Fibroblast of skin of abdomen (primary cell): ENCODE measurements at regions not wholly inside any gene's neighbourhood (a gene's known extent, or its start where the extent isn't known, plus 50 kb on each side); places are given as distances from the start of the nearest gene placed in this dataset.

Source experiments
- DNase-seq: peaks from one replicate; pipeline ENCODE4 v3.0.0-alpha.2; 2013

- DNase-seq, result no peak
Observed at GRCh38 chr10:128950159-128950915, 516.7 kb upstream of the MGMT start.

- no peak for DNase-seq
Observed at GRCh38 chr10:128950916-128951275, 516.1 kb upstream of the MGMT start.

DNA sequence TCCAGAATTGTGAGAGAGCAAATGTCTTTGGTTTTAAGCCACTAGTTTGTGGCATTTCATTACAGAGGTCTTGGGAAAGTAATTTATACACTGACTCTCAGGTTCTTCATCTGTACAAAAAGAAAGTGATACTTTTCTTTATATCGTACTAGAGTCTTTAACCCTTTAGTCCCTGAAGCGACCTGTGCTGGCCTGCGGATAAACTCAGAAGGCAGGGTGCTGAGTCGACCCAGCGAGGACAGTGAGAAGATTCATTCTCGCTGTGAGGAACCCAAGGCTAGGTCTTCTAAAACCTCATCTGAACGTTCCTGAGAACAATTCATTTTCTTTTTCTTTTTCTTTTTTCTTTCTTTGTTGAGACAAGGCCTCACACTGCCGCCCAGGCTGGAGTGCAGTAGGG, 514.2 kb upstream of the MGMT start:
- no peak for DNase-seq

DNA sequence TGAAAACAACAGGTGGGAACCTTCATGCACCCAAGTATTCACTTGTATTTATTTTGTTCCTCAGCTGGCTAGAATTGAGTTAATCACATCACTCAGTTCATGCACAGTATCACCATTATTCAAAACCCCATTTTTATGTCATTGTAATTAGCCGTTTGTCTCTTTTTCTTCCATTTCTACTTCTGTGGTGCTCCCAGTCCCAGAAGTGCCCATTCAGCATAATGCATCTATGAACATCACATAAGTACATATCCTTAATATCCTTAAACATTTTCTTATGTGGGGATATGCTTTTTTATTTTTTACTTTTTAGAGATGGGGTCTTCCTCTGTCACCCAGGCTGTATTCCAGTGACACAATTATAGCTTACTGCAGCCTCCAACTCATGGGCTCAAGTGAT, 510.9 kb upstream of the MGMT start:
- no peak for DNase-seq

GRCh38 chr10:128957221-128957620, 509.8 kb upstream of the MGMT start:
- DNase-seq, result no peak

DNA sequence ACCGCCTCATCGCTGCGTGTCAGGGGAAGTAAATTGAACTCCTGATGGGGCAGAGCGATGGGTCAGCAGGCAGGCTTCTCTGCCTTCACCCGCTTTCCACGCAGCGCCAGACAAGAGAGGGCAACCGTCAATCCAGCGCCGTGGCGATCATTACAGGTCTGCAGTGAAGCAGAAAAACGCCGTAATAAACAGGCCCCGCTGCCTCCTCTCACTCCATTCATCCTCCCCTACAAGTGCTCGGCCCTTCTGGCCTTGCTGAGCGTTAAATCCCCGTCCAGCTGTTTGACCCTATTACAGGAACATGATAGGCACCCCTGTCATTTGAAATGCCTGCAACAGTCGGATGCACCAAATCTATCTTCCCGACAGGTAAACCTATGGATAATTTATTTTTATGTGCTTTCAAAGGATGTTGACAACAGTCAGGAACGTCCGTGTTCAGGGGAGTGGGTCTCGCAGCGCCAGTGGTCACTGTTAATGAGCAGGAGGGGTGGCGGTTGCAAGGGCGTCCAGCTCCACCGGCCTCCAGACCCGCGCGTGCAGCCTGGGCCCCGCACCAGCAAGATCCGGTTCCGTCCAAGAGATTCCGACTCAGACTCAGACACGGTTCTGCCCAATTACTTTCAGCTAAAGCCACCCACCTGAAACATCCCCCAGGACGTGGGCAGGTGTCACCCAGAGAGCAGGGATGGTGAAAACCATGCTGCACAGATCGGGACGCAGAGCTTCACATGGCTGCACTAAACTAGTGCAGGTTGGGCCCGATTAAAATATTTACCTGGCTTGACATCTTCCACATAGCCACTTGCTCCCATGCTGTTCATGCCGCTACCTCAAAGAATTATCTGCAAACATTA, 508.0 kb upstream of the MGMT start:
- no peak for DNase-seq

DNA sequence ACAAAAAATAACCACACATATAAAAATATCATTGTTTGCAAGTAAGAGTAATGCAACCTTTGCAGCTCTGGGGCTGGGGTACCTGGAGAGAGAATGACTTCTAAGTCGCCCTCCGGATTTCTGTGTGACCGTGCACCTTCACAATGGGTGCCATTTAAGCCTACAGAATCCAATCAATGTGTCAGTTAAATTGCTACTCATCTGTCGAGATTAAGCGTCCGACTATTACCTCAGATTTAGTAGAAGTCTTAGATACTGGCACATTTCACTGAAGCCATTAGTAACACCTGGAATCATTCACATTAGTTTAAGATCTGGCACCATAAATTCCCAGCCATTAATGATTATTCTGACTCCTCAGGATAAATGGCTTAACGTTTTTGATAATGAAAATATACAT, 507.3 kb upstream of the MGMT start:
- DNase-seq, result no peak

GRCh38 chr10:128960517-128960916, 506.5 kb upstream of the MGMT start:
- no peak for DNase-seq

DNA sequence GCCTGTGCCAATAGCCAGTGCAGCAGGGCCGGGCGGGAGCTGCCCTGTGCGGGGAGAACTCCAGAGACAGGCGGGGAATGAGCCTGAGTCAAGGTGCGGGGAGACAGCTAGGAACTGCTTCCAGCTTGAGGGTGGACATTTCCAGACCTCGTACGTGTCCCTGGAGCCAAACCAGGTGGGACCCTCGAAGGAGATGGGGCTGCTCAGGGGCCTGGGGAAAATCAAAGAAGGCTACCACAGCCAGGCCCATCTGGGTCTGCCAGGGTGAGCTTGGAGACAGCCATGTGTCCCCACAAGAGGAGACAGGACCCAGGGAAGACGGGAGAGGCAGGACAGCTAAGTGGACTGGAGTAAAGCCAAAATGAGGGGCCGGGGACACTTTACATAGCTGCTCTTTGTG, 504.9 kb upstream of the MGMT start:
- no peak for DNase-seq

GRCh38 chr10:128963211-128964099, 503.6 kb upstream of the MGMT start:
- DNase-seq, result no peak

DNA sequence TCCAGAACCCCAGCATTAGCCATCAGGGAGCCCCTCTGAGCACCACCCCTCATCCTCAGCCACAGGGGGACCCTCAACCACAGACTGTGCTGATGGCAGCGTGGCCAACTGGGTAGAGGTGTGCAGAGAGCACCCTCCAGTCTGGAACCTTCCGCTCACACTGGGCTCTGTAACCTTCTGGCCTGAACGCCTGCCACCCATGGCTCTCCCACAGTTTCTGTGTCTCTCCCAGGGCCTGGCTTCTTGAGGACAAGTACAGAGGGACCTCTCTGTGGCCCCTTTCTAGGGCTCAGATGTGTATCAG, 503.0 kb upstream of the MGMT start:
- no peak for DNase-seq

- no peak for DNase-seq
Observed at GRCh38 chr10:128967980-128968756, 498.9 kb upstream of the MGMT start.

DNA sequence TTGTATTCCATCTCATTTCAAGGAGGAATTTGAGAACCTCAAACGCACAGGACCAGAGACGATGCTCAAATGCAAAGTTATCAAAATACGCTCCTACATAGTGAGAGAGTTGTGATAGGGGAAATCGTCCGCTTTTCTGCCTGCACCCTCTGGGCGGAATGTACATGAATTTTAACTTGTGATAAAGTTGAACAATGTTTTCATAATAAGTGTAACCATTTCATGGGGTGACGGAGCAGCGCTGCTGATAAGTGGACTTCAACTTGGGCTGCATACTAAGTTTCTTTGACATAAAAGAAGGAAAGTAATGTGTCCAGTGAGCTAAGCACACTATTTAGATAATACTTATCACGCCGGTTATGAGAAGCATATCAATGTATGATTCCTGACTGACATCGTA, 497.5 kb upstream of the MGMT start:
- DNase-seq, result no peak

GRCh38 chr10:128971374-128972035, 495.5 kb upstream of the MGMT start:
- no peak for DNase-seq

DNA sequence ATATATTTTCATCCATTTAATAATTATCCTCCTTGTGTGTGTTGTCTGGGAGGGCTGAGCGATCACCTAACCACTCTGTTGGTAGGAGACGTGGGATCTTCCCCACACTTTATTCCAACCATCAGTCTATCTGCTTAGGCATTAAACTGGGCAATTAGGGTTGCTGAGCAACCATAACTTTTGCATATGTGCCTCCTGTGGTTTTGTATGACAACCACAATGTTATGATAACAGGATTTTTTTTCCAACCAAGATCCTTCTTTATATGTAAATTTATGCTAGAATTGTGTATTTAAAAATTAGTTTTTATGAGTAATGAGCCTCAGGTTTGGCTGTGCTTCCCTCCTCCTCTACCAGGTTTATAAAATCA, 495.0 kb upstream of the MGMT start:
- DNase-seq, result no peak

GRCh38 chr10:128973221-128973620, 493.8 kb upstream of the MGMT start:
- DNase-seq, result no peak

DNA sequence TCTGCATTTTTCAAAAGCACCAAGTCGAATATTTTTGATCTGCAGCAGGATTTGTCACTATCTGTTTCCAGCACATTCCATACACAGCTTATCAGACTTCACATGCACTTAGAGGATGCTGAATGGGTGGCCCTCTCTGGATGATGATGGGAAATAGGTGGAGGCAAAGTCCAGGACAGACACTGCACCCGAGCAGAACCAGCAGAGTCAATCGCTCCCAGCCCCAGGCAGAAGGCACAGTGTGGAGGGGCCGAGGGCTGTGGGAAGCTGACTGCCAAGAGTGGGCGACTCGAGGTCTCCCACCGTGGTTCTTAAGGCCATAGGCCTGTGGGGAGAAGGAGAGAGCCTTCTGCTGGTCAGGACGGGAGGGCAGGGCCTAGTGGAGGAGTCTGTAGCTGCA, 490.2 kb upstream of the MGMT start:
- no peak for DNase-seq

DNA sequence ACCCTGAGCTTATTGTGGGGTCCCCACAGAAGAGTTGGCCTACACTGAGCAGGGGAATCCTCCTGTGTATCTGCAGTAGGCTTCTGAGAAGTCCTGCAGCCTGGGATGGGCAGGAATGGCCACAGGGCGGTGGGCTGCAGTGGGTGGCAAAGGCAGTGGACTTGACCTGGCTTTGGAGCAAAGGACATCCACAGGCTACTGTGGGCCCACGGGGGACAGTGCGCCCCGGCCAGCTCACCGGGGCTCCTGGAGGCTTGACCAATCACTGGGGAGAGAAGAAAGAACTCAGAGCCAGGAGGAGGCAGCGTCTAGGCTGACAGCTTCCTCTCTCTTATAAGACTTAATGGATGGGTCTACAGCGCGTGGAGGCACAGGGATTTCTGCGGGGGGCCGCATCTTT, 488.8 kb upstream of the MGMT start:
- no peak for DNase-seq

- no peak for DNase-seq
Observed at GRCh38 chr10:128979405-128979804, 487.6 kb upstream of the MGMT start.

DNA sequence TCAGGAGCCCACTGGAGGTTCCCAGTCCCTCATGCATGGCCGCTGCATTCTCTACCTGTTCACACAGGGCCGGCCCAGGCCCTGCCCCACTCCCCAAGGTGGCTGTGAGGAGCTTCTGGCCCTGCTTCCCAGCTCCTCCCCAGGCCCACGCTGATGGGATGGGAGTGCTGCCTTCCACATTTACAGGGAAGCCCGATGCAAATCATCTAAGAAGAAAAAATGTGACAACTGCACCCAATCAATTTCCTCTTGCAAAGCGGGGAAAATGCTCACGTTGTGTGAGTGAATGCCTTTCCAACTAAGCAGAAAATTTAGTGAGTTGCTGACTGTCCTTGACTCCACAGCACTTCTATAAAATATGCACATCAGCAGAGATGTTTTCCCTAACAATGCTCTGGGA, 485.8 kb upstream of the MGMT start:
- DNase-seq, result no peak

DNA sequence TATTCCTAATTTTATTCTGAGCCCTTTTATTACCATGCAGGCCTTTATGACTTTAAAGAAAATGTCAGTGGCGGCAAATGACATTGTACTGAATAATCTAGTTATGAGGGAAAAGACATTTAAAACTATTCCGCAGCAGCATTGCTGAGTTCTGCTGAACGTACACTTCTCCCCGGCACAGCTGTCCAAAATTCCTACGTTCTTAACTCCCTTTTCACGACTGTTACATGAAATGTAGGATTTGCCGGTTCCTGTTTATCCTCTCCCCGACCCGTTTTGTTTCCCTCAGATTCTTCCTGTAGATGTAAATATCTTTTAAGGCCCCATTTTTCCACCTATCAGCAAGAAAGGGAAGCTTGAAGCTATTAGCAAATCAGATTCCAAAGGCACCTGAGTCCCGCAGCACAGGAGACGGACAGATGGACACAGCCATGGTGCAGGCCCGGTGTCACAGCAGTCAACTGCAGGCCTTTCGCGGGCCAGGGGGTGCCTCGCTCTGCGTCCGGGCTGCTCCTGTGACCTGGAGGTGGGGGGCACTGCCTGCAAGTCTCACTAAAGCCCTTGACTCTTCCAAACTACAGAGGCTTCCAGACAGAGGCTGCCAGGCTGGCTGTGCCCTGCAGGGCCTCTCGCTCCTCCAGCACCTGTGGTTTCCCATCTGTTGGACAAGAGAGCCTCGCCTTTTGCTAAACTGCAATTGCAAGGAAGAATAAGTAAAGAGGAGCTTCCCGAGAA, 485.0 kb upstream of the MGMT start:
- DNase-seq, result no peak

DNA sequence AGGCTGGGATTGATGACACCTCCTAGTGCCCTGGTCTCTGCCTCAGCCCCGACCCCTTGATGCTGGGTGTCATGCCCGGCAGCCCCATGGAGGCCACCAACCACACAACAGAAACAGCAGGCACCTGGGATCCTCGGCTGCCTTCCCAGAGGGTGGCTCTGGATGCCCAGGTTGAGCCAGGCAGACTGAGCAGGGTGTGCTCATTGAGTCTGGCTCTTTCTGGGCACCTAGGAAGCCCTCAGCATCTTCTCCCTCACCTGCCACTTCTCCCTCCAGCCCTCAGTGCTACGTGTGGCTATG, 484.5 kb upstream of the MGMT start:
- no peak for DNase-seq
